DMS79 treated with DMSO at 0.1 percent for 48 hours (cell line): ENCODE measurements at regions not wholly inside any gene's neighbourhood (a gene's known extent, or its start where the extent isn't known, plus 50 kb on each side); places are given as distances from the start of the nearest gene placed in this dataset.

Experiments
- DNase-seq: peaks from one replicate; lab custom pipeline; 2025; lab: John Stamatoyannopoulos, UW

DNA sequence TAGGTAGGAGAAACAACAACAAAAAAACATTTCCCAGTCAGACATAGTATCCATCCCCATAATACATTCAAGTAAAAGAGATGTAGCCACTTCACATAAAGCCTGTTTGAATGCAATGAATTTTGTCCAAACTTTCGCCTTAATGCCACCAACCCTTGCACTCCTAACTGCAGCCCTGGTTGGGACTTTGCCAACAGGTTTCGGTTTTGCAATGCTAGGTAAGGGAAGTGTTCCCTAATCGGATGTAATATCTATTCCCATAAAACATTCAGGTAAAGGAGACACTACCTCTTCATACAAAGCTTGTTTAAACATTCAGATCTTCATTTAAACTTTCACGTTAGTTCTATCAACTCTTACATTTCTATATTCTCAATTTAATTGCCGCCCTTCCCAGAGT lies 336.1 kb downstream of the DRD1 start:
- no peak for DNase-seq

DNA sequence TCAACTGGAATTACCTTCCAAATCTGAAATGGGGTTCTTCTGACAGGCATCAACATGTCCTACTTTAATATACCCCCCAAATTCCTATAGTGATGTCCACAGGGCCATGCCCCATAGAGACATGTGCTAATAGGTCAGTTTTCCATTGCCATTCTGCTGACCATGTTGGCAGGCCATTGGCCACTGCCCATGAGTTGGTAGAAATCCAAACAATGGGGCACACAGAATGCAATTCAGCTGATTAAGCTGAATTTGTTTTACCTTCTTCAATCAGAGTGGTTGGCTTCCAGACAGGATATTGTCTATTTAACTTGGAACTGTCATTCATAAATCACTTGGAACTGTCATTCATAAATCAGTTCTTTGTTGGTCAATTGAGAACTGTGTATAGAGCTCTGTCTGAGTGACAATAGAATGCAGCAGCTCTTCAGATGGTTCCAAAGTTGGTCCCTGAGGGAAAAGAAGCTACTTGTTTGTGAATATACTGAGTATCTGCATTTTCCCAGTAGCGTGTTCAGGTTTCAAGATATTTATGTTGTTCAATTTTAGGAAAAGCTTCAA lies 336.9 kb downstream of the DRD1 start:
- no peak for DNase-seq

DNA sequence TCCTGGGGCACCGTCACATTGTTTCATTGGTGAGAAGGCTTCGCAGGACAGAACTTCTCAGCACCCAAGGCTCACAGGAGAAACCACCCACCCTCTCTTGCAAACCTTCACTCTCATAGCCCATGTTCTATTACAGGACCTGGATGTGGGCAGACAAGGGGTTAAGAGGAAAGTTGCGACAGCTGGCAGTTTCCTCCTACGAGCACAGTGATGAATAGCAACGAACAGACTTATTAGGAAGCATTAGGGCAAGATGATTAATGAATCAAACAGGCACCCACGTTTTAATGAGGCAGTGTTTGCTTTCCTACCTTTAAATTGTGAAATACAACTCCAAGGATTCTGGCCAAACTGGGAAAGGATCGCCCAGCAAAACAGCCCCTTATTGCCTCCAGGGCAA lies 339.3 kb downstream of the DRD1 start:
- DNase-seq = no peak

DNA sequence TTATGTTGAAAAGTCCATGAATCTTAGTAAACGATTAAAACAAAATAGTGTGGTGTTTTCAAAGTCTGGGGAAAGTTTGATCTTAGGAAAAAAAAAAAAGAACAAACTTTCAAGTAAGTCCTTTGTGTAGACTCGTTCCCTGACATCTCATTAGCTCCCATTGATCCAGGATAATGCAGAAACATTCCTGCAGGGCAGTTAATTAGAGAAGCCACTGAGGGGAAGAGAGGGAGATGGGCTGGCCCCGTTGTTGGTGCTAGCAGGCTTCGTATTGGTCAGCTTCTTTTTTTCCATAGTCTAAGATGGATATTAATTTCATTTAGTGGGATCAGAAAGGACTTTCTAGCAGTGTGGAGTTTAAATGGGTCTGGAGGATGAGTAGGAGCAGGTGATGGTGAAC lies 340.2 kb downstream of the DRD1 start:
- no peak for DNase-seq

DNA sequence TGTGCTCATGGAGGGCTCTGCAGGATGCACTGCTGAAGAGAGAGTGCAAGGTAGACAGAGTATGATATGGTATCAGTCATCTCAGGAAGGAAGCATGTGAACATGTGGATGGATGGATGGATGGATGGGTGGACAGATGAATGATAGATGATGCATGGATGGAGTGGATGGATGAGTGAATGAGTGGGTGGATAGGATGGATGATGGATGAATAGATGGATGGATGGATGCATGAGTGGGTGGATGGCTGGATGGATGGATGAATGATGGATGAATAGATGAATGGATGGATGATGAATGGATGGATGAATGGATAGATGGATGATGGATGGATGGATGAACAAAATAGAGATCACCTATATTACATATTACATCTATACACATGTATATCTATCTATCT lies 341.3 kb downstream of the DRD1 start:
- DNase-seq = no peak

DNA sequence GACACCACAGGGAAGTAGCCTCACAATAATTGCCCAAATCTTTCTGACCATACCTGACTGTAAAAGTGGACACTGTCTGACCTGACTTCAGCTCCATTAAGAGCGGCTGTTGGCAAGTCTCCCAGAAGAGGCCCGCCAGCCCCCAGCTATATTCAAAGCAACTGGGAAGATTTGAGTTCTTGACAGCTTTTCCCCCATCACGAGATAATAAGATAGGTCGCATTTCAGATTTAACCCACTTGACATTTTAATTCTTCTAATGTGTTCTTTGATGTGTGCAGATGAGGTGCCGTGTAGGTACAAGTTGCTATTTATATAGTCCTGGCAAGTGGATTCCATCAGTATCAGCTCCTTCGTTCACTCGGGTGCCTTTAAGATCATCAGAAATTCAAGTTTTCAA lies 345.7 kb downstream of the DRD1 start:
- no peak for DNase-seq

DNA sequence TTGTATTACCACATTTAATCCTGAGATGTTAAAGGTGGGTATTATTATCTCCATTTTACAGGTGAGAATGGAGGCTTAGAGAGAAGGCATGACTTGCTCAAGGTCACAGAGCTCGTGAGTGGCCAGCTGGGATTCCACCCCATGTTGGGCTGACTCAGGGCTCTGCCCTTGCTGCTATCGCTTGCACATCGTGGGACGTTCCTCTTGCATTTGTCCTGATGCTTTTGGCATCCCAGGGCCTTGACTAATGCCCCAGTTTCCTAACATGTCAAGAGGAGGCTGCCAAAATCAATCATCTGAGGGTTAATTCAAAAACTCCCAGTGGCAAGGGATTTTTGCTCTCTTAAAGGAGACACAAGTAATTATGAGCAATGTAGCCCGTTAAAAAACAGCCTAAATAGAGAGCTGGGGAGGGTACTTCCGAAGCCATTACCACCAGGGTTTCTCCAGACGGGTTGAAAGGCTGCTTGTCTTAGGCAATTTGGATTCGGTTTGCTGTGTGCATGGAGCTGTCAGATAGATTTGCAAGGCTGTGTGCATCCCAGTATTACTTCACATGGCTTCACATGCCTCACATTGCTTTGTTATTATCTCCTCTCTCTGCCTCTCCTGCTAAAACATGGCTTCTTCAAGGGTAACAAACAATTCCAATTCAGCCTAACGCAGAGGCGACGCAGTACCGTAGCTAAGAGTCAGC lies 347.4 kb downstream of the DRD1 start:
- no peak for DNase-seq

DNA sequence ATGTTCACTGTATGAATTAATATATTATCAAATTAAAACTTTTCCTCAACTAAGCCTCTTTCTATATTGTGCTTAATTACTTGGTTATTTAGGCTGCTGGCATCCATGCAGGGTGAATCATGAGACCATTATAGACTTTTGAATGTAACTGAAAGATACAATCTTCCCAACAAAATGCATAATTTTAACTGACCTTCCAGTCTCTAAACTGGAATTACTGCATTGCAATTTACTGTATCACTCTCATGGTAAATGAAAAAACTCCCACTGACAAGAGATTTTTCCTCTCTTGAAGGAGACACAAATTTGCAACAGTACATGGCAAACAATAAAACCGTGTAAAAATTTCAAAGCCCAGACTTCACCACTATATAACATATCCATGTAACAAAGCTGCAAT lies 349.5 kb downstream of the DRD1 start:
- no peak for DNase-seq

DNA sequence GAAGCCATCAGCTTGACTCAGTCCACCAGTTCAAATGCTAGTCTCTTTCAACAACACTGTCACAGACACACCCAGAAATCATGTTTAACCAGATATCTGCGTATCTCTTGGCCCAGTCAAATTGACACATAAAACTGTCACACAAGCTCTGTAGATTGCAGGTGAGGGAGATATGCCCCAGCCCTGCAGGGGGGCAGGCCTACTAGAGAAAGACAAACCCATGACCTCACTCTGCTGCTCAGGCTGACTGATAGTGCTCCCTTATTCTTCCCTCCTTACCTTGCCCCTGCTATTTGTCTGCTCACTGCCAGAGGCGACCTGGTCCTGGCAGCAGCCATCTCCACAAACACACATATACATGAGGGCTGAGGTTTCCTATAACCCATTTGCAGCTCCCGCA lies 351.3 kb downstream of the DRD1 start:
- no peak for DNase-seq

DNA sequence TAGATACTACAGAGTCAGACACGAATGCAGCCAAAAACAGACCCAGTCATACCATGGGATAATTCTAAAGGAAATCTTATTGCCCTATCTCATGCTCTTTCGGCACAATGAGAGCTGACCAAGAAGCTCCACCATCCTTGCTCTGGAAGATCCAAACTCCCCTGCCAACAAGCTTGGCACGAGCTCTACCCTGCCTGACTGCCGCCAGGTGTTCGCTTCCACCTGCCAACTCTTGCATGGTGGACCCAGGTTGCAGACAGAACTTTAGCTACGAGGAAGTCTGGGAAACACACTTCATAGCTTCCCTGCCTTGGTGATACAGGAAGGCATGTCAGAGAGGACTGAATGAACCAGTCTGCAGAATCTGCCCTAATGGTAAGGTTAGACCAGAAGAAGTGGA lies 355.0 kb downstream of the DRD1 start:
- no peak for DNase-seq

DNA sequence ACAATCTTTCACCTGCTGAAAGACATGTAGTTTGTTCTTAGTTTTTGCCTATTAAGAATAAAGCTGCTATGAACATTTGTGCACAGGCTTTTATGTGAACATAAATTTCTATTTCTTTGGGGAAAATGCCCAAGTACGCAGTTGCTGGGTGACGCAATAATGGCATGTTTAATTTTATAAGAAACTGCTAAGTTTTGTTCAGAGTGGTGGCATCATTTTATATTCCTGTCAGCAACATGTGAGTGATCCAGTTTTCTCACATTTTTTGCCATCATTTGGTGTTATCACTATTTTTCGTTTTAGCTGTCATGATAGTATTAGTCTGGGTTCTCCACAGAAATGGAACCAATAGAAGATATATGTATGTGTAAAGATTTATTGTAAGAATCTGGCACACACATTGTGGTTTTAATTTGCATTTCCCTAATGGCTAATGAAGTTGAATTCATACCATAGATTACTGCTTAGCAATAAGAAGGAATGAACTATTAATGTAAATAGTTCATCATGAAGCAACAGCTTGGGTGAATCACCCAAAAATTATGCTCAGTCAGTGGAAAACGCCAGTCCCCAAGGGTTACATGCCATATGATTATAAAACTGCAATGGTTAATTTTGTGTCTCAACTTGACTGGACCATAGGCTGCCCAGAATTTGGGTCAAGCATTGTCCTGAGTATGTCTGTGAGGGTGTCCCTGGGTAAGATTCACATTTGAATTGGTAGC lies 358.6 kb downstream of the MSX2 start:
- no peak for DNase-seq

DNA sequence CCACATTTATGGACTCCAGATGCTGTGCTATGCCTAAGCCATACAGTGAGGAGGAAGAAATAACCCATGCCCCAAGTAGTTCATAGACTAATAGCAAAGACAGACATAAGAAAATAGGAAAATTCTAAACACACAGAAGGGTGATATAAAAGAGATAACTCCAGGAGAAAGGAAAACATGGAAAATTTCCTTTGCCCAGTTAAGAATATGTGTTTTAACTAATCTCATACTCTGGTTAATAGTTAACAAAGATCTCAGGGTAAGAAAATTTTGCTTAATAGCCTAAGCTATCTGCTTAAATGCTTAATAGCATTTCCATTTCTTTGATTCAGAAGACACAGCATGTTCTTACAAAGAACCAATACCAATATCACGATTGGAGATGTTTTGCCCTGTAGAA lies 358.0 kb downstream of the MSX2 start:
- no peak for DNase-seq

DNA sequence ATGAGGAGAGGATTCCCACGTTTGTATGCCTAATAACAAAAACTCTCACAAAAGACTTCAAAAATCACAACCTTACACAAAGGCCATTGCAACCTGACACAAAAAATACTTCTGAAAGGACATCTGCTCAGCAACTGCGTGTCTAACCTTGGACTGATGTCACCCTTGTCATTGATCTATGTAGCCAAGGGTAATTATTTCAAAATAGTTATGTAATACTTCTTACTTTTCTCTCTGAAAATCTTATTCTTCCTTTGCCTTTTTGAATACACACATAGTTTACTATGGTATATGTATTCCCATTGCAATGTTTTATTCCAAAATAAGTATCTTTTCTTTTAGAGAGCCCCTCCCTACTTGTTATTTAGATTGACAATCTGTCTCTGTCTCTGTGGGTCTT lies 355.3 kb downstream of the MSX2 start:
- DNase-seq = no peak

DNA sequence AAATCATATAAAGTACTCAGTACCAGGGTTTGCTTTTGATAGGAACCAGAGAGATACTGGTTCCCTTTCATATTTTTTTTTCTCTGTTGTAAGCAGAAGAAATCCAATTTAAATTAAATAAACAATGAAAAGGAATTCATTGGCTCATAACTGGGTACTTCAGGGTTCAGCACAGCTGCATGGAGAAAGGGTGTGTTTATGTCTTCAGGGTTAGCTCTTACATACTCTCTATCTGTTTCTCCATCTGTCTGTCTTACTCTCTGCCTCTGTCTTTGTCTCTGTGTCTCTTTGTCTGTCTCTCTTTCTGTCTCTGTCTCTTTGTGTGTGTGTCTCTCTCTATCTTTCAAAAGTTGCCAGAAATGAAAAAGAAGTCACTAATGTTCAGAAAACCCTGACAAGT lies 345.9 kb downstream of the MSX2 start:
- DNase-seq = no peak

DNA sequence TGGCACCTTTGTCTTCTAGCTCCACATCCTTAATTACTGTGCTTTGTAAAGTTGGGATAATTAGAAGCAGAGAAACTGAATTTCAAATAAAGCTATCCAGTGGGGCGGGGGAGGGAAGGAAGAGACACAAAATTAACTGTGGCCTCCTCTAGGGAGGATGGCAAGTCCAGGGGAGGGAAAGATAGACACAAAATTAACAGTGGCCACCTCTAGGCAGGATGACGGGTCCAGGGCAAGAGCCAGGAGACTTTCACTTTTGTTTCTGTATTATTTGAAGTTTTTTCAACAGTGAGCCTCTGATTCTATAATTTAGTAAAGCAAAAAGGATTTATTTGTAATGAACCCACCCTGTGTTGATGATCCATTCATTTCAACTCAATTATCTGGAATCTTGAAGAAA lies 335.9 kb downstream of the MSX2 start:
- DNase-seq = no peak

DNA sequence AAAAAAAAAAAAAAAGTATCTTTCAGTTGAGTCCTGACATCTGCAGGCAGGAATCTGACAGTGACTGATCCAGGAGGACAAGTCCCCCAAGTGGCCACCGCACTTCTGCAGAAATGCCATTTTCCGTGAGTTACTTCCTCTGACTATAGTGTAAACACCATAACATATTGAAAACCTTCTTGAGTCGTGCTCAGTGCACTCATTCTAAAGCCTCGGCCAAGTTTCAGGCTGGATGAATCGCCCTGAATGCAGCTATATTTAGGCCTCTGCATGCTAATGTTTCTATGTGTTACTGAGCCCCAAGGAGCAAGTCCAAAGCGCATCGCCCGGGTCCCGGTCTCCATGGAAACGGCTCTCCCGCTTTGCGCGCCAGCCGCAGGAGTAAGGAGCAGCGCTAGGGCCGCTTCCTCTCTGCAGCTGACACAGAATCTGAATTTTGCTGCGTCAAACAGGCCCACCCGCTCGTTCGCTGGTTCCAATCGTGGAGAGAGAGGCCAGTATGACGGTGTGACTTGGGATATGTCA lies 335.4 kb downstream of the MSX2 start:
- no peak for DNase-seq

DNA sequence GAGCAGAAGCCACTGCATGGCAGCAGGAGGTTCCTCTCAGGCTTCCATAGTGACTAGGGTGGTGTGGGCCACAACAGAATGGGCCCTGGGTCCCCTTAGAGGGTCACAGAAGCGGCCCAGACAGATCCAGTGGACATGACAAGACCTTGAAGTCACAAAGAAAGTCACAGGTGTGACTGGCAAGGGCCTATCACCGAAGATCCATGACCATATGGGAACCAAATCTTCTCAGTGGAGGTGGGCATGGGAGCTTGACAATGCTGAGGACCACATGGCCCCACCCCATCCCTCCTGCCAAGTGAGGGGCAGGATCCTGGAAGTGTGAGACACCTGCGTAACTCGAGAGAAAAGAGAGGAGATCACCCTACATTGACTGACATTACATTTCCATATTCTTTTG lies 332.4 kb downstream of the MSX2 start:
- DNase-seq = no peak

DNA sequence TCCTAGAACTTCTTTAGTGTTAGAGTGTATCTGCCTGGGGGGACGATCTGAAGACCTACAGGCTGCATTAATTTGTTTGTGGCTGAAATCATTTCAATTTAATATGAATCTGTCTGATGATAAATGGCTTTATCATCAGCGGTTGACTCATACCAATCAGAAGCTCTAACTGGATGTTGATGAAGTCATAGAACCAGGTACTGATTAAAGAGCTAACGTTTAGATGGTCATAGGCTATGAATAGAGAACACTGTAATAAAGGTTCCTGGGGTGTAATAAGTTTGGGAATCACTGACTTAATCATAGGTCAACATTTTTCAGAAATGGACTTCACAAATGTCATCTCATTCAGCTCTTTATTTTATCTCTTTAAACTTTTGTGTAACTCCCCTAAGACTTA lies 329.9 kb downstream of the MSX2 start:
- no peak for DNase-seq

DNA sequence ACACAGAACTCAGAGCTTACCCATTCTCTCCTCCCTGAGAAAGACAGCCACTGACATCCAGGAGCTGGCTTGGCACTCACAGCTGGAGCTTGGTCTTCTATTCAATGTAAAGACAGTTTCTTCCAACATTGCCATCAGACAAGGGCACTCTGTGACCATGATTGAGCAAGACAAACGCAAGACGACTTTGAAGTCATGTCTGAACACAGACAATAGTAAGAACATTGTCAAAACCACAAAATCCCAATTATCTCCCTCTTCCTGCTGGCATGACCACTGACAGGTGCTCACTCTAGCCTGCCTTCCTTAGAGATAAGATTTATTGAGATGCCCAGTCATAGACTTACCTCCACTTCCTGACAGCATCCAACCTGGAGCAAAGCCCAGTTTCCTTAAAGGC lies 328.0 kb downstream of the MSX2 start:
- no peak for DNase-seq

DNA sequence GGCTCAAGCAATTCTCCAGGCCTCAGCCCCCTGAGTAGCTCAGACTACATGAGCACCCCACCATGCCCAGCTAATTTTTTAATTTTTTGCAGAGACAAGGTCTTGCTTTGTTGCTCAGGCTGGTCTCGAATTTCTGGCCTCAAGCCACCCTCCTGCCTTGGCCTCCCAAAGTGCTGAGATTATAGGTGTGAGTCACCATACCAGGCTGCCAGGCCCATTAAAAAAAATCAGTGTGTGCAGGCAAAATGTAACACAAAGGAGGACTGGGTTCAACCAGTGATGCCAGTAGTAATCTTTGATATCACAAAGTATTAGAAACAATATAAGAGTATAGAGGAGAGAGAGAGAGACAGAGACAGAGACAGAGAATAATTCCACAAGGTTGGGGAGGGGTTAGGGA lies 322.7 kb downstream of the MSX2 start:
- no peak for DNase-seq

DNA sequence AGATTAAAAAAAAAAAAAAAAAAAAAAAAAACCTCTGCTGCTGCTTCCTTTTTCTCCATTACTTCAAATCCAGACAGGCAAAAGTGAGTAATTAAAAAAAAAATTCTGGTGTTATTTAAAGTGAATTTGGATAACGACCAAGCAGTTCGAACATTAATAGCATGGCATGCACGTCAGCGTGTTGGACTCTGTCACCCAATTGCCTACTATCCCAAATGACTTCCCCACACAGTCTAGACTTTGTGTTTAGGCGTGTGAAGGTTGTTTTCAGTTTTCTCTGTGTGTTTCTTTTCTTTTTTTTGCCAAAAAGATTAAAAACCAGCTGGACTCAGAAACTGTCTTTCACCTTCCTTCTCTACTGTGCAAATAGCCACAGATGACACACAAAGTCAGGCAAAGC lies 321.4 kb downstream of the MSX2 start:
- DNase-seq = no peak

DNA sequence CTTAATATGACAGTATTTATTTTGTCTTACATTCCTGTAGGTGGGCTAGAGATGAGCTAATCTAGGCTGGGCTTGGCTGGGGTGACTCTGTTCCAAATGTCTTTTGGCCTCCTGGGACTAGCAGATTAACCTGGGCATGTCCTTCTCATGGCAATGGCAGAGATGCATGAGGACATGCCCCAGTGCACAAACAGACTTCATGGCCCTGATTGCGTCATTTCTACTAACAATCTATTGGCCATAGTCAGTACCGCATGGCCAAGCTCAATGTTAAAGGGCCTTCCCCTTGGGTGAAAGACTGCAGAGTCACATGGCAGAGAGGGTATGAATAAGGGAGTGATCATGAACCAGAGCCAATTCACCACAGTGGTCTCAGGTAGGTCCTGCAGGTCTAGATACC lies 313.4 kb downstream of the MSX2 start:
- no peak for DNase-seq

DNA sequence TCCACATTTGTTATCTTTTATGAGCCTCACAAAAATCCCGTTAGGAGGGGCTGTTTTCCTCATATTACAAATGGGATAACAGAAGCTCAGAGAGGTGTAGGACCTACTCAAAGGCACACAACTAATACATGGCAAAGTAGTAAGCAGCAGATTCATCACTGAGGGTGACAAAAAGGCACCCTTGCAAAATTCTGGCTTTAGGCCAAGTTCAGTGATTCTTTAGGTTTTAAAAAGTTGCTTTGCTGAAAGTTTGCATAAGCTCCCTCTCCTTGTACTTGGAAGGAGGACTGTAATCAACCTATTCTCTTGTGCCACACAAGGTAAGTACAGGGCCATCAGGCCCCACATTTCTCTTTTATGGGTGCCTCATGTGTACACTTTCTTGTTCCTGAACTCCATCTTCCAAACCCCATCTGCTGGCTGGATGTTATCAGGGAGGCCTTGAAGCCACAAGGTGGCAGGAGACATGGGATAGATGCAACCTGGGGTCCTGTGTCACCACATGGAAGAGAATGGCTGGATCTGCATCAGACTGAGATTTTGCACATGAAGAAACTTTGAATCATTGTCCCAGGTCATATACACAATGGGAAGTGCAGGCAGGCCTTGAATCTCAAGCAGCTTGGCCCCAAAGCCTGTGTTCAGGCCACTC lies 311.6 kb downstream of the MSX2 start:
- DNase-seq = no peak
